ENCODE measurements at regions not wholly inside any gene's neighbourhood (a gene's known extent, or its start where the extent isn't known, plus 50 kb on each side); places are given as distances from the start of the nearest gene placed in this dataset.

DNA sequence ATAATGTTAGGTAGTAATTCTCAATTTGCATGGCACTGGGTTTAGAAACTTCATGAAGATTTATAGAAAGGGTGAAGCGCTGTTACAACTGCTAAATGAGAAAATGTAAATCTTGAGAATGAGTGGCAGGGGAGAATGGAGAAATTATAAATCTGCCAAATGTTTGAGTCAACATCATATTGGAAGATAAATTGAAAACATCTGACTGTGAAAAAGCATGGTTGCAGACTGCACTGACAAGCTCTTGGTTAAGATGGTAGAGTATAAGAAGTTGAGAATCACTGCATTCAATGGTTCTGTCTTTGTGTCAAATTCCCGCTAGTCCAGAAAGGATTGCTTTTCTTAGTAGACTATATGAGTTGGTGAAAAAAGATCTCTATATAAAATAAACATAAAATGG is 113.3 kb upstream of the DUSP10 start:
- CTCF ChIA-PET, result interaction anchor here (1.3 kb wide), 1 partner anchor 10 kb away, joined by 3 read pairs; no protein-coding TSS in a partner anchor
- H3K4me1 Mint-ChIP-seq (ENCODE audit: low read depth, unreplicated experiment), result peaks cover 11% of the 10 kb centered on the region
- intact Hi-C loops (cut with micrococcal nuclease; ENCODE audit: unreplicated experiment), result no loop called here
- no TSS peak for BruUV-seq (replicated peaks)
- H3K27me3 Mint-ChIP-seq (ENCODE audit: unreplicated experiment), result no peaks in the 10 kb centered on the region
- no peak for DNase-seq
- H3K4me3 Mint-ChIP-seq (ENCODE audit: low read depth, unreplicated experiment), result no peak overlapping the region
- TF ChIP-seq, protein P1, sequence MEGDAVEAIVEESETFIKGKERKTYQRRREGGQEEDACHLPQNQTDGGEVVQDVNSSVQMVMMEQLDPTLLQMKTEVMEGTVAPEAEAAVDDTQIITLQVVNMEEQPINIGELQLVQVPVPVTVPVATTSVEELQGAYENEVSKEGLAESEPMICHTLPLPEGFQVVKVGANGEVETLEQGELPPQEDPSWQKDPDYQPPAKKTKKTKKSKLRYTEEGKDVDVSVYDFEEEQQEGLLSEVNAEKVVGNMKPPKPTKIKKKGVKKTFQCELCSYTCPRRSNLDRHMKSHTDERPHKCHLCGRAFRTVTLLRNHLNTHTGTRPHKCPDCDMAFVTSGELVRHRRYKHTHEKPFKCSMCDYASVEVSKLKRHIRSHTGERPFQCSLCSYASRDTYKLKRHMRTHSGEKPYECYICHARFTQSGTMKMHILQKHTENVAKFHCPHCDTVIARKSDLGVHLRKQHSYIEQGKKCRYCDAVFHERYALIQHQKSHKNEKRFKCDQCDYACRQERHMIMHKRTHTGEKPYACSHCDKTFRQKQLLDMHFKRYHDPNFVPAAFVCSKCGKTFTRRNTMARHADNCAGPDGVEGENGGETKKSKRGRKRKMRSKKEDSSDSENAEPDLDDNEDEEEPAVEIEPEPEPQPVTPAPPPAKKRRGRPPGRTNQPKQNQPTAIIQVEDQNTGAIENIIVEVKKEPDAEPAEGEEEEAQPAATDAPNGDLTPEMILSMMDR (IDR thresholded peaks at IDR 0.05; ENCODE audit: unreplicated experiment), result no peak
- H3K27ac Mint-ChIP-seq (ENCODE audit: unreplicated experiment), result no peak overlapping the region
- peaks cover 3% of the 10 kb centered on the region for H3K9me3 Mint-ChIP-seq (ENCODE audit: low read depth, unreplicated experiment)
- H3K36me3 Mint-ChIP-seq (ENCODE audit: insufficient read depth, unreplicated experiment), result no peaks in the 10 kb centered on the region

- DNase-seq, result no peak
- Mint-ChIP-seq H3K27me3 (ENCODE audit: unreplicated experiment) (no peaks in the 10 kb centered on the region), H3K4me1 (ENCODE audit: low read depth, unreplicated experiment) (peaks cover 20% of the 10 kb centered on the region), H3K36me3 (ENCODE audit: insufficient read depth, unreplicated experiment) (no peaks in the 10 kb centered on the region), H3K9me3 (ENCODE audit: low read depth, unreplicated experiment) (no peaks in the 10 kb centered on the region), H3K4me3 (ENCODE audit: low read depth, unreplicated experiment) (no peak overlapping the region), H3K27ac (ENCODE audit: unreplicated experiment) (no peak overlapping the region)
- TF ChIP-seq, protein P1 (IDR thresholded peaks at IDR 0.05; ENCODE audit: unreplicated experiment), result no peak
- CTCF ChIA-PET, result no interaction called here
- intact Hi-C loops (cut with micrococcal nuclease; ENCODE audit: unreplicated experiment), result no loop called here
- no TSS peak for BruUV-seq (replicated peaks)
These were observed 109.4 kb upstream of the DUSP10 start for GRCh38 chr1:221851336-221851735.

- Mint-ChIP-seq H3K27ac (ENCODE audit: unreplicated experiment) (no peak overlapping the region), H3K4me1 (ENCODE audit: low read depth, unreplicated experiment) (peaks cover 27% of the 10 kb centered on the region), H3K4me3 (ENCODE audit: low read depth, unreplicated experiment) (no peak overlapping the region), H3K9me3 (ENCODE audit: low read depth, unreplicated experiment) (no peaks in the 10 kb centered on the region), H3K36me3 (ENCODE audit: insufficient read depth, unreplicated experiment) (no peaks in the 10 kb centered on the region), H3K27me3 (ENCODE audit: unreplicated experiment) (no peaks in the 10 kb centered on the region)
- intact Hi-C loops (cut with micrococcal nuclease; ENCODE audit: unreplicated experiment), result no loop called here
- DNase-seq, result no peak
- TF ChIP-seq, protein P1 (IDR thresholded peaks at IDR 0.05; ENCODE audit: unreplicated experiment), result no peak
- CTCF ChIA-PET, result interaction anchor here (0.7 kb wide), 1 partner anchor 435 kb away, joined by 3 read pairs; no protein-coding TSS in a partner anchor
- BruUV-seq (replicated peaks), result no TSS peak
These were observed 108.7 kb upstream of the DUSP10 start for GRCh38 chr1:221850470-221851187.

- Mint-ChIP-seq H3K4me1 (ENCODE audit: low read depth, unreplicated experiment) (peaks cover 34% of the 10 kb centered on the region), H3K27ac (ENCODE audit: unreplicated experiment) (no peak overlapping the region), H3K9me3 (ENCODE audit: low read depth, unreplicated experiment) (no peaks in the 10 kb centered on the region), H3K27me3 (ENCODE audit: unreplicated experiment) (no peaks in the 10 kb centered on the region), H3K4me3 (ENCODE audit: low read depth, unreplicated experiment) (no peak overlapping the region), H3K36me3 (ENCODE audit: insufficient read depth, unreplicated experiment) (no peaks in the 10 kb centered on the region)
- BruUV-seq (replicated peaks), result no TSS peak
- TF ChIP-seq, protein P1 (IDR thresholded peaks at IDR 0.05; ENCODE audit: unreplicated experiment), result no peak
- CTCF ChIA-PET, result interaction anchor here (0.7 kb wide), 1 partner anchor 436 kb away, joined by 3 read pairs; no protein-coding TSS in a partner anchor
- intact Hi-C loops (cut with micrococcal nuclease; ENCODE audit: unreplicated experiment), result loop anchor here (5.0 to 10.0 kb wide), 2 partner anchors 117 to 375 kb away; no protein-coding TSS in a partner anchor
- no peak for DNase-seq
These were observed 108.0 kb upstream of the DUSP10 start for GRCh38 chr1:221849897-221850296.

Measured in Calu3 (cell line).